HG03066 (cell line): ENCODE measurements at regions not wholly inside any gene's neighbourhood (a gene's known extent, or its start where the extent isn't known, plus 50 kb on each side); places are given as distances from the start of the nearest gene placed in this dataset.

Experiments used
- ATAC-seq: cut with Tn5 transposase; IDR thresholded peaks from one replicate; pipeline ENCODE4 v1.9.1; 2021; ENCODE audit warnings: low read depth; ENCODE audit not compliant: unreplicated experiment

DNA sequence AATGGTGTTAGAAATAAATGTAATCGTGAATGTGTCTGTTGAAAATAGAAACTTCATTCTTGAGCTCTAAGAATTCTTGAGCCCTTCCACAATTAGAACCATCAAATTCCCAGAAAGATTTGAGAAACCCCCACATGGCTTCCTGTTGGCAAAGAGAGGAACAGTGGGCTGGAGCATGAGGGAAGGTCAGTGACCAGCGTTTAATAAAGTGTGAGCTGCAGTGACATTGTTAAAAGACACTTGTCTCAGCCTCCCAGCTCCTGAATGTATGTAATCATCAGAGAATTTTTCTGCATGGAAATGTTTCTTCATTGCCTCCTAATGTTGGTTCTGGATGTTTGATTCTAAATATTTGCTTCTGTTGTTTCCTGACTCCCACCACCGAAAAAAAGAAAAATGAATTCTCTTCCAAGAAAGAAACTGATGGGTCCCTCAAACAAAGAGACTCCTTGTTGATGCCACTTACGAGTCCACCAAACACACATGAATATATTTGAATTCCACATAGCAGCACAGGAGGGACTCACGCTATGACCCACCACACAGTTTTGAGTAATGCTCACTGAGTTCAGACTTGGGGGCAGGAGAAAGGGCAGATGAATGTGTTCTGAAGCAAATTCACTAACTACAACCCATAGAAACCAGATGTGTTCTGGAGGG lies 225.1 kb upstream of the KLHL29 start:
- ATAC-seq = no peak

GRCh38 chr2:23164173-23164572 lies 220.8 kb upstream of the KLHL29 start:
- ATAC-seq = no peak

DNA sequence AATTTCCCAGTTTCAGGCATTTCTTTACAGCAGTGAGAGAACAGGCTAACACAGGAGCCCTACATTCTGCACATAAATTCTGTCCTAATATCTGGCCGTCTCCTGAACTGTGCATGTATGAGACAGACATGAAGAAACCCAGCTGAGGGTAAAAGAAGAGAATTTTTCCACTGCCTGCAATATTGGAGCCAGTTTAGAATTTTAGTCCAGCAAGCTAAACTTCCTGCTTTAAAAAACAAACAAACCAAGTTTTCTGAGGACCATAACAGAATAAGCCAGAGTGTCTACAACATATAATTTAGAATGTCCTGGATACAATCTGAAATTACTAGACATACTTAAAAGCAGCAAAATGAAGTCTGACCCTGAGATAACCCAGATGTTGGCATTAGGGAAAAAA lies 215.1 kb upstream of the KLHL29 start:
- no peak for ATAC-seq

DNA sequence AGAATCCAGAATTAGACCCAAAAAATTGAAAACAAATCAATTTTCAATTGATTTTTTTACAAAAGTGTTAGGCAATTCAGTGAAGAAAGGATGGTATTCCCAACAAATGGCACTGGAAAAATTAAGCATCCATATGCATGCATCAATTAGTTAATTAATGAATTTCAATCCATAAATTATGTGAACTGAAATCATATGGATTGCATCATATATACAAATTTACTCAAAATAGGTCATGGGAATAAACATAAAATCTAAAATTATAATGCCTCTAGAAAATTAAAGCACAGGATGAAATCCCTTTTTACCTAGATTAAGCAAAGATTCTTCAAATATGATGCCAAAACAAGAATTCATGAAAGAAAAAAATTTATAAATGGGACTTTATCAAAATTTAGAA lies 213.9 kb upstream of the KLHL29 start:
- no peak for ATAC-seq

DNA sequence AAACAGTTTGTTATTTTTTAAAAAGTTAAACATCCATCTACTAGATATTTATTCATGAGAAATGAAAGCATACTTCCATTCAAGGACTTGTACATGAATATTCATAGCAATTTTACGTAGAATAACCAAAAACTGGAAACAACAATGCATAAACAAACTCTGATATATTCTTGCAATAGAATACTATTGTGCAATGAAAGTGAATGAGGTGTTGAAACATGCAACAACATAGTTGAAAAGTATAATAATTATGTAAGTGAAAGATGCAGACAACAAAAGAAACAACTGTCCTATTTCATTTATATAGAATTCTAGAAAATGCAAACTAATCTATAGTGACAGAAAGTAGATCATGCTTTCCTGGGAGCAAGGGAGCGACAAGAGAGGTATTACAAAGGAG lies 206.6 kb upstream of the KLHL29 start:
- no peak for ATAC-seq

DNA sequence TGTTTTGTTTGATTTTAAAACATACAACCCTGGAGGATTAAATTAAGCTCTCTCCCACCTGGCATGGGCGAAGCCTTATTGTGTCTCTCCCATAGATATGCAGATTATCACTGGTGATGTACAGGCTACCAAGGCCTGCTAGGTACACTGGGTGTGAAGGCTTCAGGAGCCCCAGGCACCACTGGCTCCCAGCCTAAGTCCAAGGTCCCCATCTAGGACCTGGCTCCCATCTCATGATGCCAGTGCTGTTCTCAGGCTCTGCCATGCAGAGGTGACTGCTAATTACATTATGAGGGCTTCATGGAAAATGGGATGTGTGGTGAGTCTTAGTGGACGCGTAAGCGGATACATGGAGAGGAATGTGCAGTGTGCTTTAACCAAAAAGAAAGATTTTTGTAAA lies 201.2 kb upstream of the KLHL29 start:
- ATAC-seq = no peak

DNA sequence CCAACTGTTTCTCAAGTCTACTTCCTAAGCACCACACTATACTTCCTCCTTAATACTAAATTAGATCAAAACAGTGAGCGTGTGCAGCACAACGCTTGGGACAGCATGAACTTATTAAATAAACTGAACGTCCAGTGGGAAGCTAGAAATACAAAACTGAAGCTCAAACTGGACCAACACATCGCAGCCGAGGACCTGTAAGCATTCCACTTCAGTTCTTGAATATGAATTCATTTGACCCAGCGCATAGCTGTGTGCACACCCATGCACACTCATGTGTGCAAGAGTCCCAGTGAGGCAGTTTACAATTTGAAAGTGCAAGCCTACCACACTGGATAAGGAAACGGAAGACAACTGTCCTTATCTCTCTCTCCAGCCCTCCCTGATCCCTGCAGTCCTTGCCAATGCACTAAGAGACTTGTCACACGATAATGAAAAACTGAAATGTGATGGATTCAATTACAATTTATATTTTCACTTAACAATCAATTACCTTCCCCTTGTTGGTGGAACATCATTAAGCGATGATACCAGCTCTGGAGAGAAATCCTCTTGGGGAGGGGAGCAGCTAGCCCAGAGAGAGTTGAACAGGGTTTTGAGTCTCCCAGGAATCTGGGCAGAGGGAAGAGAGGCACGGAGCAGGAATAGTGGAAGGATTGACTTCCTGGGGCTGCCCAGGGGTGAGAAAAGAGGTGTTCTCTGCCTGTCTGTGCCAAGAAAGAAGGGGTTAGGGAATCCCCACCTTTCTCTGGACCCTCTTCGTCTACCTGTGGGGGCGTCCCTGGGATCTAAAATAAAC lies 186.5 kb upstream of the KLHL29 start:
- ATAC-seq = no peak

- peak; percentile 58 for ATAC-seq
Observed at GRCh38 chr2:23199115-23199918, 185.7 kb upstream of the KLHL29 start.

DNA sequence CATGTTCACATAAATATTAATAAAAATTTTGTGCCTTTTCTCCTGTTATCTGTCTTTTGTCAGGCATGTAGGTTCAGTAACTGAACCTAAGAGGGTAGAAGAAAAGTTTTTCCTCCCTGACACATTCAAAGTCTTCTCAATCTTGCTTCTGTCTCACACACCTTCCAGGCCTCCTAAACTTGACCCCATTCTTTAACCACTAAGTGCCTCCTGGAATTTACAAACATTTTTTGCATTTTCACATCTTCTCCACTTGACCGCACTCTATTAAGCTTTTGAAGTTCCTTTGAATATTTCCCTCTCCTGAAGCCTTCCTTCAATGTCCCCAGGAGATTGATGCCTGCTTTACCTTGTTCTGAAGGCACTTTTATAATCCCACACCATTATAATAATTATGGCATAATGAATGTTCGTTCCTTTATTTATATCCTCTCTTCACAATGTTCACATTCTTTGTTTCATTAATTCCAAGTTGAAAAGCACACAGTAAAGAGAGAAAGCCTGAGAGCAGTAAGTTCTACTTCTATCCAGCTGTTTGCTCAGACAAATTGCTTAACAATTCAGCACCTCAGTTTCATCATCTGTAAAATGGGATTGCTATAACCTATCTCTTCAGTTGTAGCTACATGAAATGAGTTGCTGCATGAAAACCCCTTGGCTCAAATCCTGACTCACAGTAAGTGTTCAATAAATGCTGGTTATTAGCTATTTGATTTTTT lies 184.8 kb upstream of the KLHL29 start:
- ATAC-seq = no peak

- no peak for ATAC-seq
Observed at GRCh38 chr2:23200787-23201114, 184.2 kb upstream of the KLHL29 start.

DNA sequence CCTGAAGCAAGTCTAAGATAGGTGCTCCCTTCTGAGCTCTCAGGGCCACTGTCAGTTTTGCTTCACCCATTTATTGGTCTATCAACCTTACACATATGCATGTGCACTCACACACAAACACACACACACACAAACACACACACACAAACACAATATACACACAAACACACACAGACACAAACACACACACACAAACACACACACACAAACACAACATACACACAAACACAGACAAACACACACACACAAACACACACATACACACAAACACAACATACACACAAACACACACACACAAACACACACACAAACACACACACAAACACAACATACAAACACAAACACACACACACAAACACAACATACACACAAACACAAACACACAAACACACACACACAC lies 181.6 kb upstream of the KLHL29 start:
- ATAC-seq = no peak

DNA sequence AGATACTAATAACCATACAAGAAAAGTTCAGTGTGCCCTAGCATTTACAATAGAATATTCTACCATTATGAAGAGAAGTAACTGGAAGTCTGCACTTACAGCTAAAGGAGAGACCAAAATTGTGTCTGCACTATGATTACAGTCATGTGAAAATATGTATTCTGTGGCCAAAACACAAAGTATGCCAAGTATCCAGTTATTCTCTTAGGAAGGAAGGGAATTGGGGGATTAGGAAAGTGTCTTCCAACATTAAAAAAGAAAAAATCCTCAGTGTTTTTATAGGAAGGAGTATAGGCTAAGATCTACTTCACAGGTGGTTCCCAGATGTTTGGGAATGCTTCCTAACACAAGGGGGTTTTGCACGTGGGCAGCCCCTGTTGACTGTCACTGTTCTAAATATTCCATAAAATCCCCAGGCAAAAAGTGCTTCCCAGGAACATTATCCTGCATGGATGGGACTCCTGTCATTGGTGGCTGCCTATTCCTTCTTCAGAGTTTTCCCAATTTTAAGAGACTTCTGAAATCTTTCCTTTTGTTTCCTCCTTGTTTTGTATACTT lies 180.2 kb upstream of the KLHL29 start:
- ATAC-seq = no peak

GRCh38 chr2:23206650-23207049 lies 178.3 kb upstream of the KLHL29 start:
- ATAC-seq = no peak

DNA sequence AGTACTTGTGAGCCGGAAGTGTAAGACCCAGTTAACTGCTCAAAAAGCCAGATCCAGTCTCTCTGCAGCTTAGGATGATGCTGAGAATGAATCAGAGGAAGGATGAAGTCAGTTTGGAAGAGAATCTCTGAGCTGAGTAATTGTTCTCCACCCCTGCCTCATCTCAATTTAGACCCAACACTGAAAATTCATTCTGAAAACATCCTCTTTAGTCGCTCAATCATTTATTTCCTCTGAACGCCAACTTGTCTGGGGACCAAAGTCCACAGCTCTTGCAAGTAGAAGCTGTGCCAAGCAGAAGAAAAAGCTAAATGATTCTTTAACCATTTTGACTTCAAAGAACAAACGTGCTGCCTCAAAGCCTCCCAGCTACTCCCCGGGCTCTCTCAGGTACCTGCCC lies 177.1 kb upstream of the KLHL29 start:
- ATAC-seq = no peak

GRCh38 chr2:23208339-23208738 lies 176.6 kb upstream of the KLHL29 start:
- ATAC-seq = no peak

GRCh38 chr2:23209059-23209458 lies 175.9 kb upstream of the KLHL29 start:
- ATAC-seq = no peak

DNA sequence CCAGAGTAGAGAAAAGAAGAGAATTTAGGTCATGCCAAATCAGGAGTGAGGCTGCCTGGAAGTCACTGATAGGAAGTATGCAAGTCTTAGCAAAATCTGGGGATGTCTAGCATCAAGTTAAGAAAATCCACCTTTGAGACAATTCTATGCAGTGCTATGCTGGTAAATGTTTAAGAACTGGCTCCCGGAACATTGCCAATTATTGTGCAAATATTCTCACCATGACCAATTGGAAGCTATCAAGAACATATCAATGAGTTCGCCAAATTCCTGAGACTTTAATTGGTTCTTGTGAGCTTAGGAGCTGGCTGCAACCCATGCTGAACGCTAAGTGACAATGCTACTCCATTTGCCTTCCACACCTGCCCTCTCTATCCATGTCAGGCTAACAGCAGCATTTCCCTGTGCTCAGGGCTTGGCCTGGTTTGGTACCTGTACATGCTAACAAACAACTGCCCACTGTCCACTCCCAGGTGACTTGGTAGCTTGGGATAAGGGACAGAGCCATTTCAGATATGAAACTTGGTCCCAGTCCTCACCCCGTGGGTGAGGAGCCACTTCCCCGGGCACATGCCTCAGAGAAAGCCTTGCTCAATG lies 172.9 kb upstream of the KLHL29 start:
- no peak for ATAC-seq

DNA sequence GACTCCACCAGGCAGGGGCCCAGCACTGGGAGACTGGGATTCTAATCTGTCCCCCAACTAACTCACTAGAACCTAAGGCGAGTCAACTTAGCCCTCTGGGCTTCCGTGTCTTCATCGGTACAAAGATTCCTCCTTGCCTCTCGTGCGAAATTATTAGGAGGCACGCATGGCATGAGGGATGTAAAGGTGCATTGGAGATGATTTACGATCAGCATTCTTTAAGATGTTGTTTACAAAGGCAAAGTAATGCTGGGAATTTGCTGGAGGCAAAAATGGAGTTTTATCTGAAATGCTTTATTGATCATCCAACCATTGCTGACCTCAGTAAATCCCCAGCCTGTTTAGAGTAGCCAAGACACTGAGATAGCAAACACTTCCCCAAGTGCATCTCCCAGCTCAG lies 171.8 kb upstream of the KLHL29 start:
- ATAC-seq = no peak

DNA sequence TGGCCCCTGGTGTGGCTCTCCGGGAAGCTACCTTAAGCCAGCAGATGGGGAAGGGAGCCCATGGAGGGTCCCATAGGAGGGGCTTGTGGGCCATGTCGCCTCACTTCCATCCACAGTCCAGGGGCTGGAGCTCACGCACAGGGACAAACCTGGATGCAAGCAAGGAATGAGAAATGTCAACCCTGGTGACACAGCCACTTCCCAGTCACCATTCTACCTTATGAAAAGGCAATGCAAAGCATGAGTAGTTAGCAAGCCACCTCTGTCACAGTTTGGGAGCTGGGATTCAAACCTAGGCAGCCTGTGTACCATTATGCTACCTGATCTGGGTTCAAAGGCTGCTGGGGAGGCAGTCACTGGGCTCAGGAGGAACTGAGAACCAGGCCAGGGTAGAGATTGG lies 170.0 kb upstream of the KLHL29 start:
- ATAC-seq = no peak

GRCh38 chr2:23219666-23220065 lies 165.3 kb upstream of the KLHL29 start:
- no peak for ATAC-seq
